GM21447 (cell line): ENCODE measurements at regions not wholly inside any gene's neighbourhood (a gene's known extent, or its start where the extent isn't known, plus 50 kb on each side); places are given as distances from the start of the nearest gene placed in this dataset.
"Not testable (repeated sequence)": the region's sequence is repeated elsewhere in the genome, so short reads cannot be mapped to it uniquely, and the experiment has no call there.

Source experiments
- ATAC-seq: cut with Tn5 transposase; IDR thresholded peaks from one replicate; pipeline ENCODE4 v1.9.1; 2021; ENCODE audit not compliant: unreplicated experiment

DNA sequence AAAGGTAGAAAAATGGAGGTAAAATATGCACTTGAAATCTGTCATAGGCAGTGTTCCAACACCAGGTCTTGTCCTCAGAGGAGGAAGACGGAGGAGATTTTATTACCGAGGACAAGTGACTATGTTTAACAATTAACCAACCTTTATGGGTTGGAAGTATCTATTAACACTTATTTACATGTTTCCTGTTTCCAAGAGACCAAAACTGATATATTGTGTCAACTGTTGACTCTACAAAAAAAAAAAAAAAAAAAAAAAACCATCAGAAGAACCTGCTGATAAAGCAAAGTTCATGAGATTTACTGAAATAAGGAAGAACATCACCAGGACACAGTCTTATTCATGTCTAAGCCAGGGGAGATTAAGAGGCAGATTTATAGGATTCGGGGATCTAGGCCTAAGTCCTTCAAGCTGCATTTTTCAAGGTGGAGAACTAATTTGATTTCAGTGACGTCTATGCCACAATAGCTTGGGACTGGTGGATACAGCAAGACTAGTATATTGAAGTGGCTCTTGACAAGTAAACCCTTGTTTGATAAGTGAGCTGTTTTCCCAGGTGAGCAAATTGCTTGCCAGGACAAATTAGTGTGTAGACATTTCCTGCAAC is 126.6 kb upstream of the NAA20 start:
- no peak for ATAC-seq

- ATAC-seq, result no peak
These were observed 123.8 kb upstream of the NAA20 start for GRCh38 chr20:19893356-19893755.

GRCh38 chr20:19895761-19896160 is 121.4 kb upstream of the NAA20 start:
- no peak for ATAC-seq

GRCh38 chr20:19897891-19898290 is 119.3 kb upstream of the NAA20 start:
- no peak for ATAC-seq

GRCh38 chr20:19901226-19901625 is 115.9 kb upstream of the NAA20 start:
- no peak for ATAC-seq

DNA sequence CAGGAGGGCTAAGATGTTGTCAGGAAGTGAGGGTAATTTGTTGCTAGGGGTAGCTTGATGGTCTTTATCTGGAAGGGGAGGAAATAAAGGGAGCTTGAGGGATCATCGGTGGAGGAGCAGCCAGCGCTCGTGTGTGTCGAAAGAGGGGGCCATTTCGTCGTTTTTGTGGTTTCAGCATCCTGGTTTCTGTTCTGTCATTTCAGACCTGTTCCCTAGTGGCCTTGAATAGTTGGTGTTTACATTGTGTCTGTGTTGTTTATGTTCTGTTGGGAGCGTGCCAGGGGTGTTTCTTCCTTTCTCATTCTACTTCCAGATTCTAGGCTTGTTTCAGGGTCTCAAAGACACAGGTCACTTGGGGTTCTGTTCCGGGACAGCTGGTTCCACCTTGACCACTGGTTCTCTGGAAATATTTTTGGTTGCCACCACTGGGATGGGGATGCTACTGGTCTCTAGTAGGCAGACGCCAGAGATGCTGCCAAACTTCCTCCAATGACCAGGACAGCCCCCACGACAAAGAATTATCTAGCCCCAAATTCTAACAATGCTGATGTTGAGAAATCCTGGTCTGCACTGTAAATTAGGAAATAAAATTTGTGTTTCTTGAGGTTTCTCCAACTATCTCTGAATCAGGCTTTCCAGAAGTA is 113.9 kb upstream of the NAA20 start:
- ATAC-seq, result no peak

GRCh38 chr20:19907326-19908056 is 109.7 kb upstream of the NAA20 start:
- ATAC-seq, result no peak

DNA sequence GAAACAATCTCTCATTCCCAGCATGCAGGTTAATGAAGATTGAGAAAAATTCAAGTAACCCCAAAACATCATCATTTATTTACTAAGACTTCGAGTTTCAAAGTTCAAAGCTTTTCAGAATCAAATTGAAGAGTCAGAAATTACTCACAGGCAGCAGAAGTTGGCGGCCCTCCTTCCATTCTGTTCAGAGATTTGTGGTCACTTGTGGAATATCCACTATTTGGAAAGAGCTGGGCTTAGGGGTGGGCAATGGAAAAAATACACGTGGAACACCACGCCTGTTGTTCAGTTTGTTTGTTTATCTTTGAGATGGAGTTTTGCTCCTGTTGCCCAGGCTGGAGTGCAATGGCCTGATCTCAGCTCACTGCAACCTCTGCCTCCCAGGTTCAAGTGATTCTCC is 108.6 kb upstream of the NAA20 start:
- no peak for ATAC-seq

GRCh38 chr20:19909725-19910124 is 107.4 kb upstream of the NAA20 start:
- ATAC-seq, result no peak

DNA sequence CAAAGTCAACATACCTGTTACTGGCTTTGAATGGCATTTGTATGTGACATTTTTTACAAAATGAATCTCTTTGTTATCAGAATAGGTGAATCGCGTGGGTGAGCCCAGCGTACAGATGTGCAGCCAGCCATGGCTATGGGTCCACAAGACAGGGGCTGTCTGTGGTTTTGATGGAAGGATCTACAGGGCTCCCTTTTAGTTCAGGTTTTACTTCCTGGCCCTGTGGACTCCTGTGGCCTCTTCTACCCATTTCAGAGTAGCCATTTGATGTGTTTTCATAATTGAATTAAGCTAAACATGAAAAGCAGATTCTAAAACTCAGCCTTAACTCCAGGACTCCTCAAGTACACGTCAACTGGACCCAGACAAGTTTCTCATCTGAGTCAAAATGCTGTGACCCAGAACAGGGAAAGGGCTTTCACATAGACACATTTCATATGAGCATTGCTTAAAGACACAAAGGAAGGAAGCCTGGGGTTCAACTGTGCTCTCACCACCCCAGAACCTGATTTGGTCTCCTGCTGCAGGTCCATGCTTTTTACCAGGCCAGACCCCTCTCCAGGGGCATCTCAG is 105.3 kb upstream of the NAA20 start:
- ATAC-seq, result no peak

GRCh38 chr20:19913349-19913748 is 103.8 kb upstream of the NAA20 start:
- ATAC-seq, result no peak

- no peak for ATAC-seq
These were observed 103.1 kb upstream of the NAA20 start for GRCh38 chr20:19913927-19914614.

DNA sequence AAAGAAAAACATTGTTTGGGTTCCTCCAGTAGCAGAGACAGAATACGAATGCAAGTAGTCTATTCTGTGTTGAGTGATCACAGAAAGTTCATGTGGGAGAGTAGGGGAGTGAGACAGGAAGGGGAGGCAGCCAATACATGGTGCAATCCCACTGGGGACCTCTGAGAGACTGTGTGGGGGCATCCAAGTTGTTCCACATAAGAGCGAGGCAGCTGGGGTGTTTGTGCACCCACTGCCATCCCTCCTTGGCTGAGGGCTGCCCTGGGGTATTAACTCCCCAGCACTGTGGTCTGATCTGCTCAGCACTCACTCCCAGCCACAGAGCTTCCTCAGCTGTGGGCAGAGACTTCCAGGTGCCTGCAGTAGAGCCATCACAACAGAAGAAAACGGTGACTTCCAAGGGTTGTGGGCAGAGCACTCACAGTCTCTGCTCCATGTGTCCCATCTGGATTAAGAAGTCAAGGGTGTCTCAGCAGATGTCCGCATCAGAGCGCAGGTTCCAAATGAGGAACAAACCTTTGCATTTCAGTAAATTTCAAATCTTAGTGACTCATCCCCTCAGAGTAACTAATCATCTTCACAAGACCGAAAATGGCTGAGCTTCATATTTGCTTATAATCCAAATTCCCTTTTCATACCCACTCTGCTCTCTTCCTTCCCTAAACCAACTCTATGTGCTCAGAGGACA is 101.9 kb upstream of the NAA20 start:
- ATAC-seq, result no peak

- no peak for ATAC-seq
These were observed 100.4 kb upstream of the NAA20 start for GRCh38 chr20:19916531-19917485.

- ATAC-seq, result no peak
These were observed 98.2 kb upstream of the NAA20 start for GRCh38 chr20:19918965-19919329.

- no peak for ATAC-seq
These were observed 96.6 kb upstream of the NAA20 start for GRCh38 chr20:19920381-19921138.

DNA sequence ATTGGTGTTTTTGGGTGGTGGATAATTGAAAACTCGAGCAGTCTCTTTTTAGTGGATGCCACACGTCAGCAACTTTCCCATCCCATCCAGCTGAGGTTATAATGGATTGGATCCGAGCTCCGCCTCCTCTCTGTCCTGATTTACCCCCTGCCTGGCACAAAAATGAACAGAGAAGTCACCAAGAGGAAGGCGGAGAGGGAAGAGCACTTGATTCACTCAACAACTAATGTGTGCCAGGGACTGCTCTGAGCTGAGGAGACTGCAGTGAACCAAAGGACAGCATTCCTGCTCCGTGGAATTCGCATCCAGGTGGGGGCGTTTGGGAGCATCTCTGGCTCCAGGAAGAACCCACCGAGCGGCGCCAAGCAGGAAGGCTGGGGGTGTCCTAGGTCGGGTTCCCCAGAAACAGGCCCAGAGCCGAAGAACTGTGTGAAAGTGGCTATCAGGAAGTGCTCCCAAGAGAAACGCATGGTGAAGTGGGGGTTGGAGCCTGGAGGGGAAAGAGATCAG is 95.8 kb upstream of the NAA20 start:
- ATAC-seq, result no peak

- not testable (repeated sequence) for ATAC-seq
These were observed 95.3 kb upstream of the NAA20 start for GRCh38 chr20:19921829-19922228.

- ATAC-seq, result no peak
These were observed 94.4 kb upstream of the NAA20 start for GRCh38 chr20:19922716-19923115.
